KG1 (cell line): ENCODE measurements at regions not wholly inside any gene's neighbourhood (a gene's known extent, or its start where the extent isn't known, plus 50 kb on each side); places are given as distances from the start of the nearest gene placed in this dataset.
"Not testable (repeated sequence)": the region's sequence is repeated elsewhere in the genome, so short reads cannot be mapped to it uniquely, and the experiment has no call there.

ENCODE experiments used
- DNase-seq: peaks from one replicate; lab custom pipeline; 2025; lab: John Stamatoyannopoulos, UW

DNA sequence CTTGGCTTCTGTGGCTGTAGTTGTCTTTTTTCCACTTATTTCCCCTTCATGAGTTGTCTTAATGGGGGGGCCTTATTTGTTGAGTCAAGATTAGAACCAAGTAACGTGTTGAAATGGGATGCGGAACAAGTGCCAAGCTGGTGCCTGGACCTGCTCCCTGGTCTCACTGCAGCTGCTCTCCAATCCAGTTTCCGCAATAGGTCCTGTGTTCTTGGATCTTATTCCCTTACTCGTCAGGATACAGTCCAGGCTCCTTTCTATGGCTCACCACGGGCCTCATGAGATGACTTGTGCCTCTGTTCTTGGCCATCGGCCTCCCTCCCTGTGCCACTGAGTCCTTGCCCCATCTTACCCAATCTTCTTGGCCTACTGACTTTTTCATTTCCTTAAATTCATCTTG is 159.6 kb upstream of the CADM1 start:
- no peak for DNase-seq

DNA sequence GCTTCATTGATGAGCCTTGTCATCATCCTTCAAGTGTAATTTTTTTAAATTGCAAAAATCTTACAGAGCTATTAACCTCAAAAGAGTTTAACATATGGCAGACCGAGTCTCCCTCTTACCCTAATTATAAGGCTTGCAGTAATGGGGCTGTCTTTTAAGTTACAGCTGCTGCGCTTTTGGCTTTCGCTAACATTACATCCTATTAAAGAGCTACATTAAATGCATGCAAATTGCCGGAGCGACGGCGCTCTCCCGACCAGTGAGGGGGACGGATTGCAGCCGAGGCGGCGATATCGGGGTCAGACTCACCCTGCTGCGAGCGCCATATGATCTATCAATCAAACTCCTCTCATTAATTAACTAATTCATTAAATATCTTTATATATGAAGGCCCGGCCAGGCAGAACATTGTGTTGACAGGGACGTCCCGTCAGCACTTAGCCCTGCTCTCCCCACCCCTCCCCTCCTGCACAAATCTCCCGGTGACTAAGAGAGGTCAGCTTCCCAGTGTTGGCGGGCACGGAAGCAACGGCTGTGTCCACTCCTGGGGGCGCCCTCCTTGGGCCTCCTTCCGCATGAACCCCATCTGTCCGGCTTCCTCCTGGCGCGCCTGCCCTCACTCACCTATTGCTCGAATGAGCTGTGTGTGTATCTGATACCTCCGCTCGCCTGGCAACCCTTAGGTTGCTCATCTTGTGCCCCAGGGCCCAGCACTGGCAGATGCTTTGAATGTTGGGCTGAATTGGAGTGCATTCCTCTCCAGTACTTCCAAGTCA is 156.0 kb upstream of the CADM1 start:
- no peak for DNase-seq

DNA sequence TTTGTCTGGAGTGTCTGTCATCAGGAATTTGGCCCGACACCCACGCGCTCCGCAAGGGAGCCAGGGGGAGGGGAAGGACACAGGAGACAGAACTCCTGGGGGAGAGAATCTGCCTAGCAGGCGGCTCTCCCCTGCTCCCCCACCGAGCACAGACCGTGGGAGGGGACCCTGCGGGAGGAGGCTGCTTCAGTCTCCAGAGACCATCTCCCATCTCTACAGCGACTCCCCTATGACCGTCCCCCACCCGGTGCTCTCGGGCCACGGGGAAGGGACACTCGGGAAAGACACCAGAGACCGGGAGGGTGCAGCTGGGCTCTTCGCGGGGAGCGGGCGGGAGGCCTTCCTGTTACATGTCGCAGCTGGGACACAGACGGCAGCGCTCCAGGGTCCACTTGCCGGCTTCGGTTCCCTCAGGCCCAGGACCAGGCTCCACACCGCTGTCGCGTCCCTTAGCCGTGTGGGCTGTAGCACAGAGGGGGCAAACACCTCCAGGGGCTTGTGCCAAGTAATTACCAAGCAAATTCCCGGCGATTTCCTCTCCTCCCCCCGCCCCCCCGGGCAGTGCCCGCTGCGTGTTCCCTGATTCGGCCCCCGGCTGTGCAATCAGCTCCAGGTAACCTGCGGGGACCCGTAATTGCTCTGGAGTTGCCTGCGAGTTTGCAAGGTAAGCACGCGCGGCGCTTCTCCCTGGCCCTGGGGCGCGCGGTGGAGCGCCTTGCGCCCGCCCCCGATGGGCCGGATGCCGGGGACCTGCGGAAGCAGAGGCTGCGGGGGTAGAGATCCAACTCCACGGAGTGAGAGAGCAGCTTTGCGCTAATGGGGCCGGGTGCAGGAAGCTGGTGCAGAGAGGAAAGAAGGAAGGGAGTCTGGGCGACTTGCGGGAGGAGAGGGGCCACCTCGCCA is 155.1 kb upstream of the CADM1 start:
- DNase-seq = no peak

DNA sequence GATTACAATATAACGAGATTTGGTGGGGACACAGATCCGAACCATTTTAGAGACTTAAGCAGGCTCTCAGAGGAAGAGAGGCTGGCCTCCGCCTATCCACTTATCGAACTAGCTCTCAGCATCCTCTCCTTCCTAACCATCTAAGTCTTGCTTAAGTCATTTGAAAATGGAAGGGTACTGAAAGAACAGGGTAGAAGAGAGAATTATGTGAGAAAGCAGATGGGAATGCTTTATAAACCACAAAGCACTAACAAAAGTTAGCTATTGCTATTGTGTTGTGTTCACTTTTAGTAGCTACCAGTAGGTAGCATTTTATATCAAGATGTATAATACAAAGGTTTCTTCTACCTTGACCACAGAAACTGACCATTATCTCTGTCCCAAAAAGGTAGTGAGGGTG is 153.4 kb upstream of the CADM1 start:
- DNase-seq = no peak

DNA sequence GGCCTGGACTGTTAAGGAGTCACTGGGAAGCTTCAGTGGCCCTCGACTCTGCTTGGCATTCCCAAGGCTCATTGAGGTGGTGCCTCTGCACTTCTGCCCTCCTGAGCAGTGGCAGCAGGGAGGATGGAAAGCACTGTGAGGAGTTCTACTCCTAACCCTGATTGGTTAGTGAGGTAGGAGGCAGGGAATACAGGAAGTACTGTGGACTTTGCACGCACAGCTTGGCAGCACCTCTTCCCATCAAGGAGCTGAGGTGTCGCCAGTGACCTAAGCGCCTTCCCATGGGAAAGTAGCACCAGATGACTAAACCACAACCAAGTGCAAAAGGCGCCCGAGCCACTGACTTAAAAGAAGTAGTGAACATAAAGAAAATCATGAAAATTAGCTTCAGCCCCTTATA is 152.5 kb upstream of the CADM1 start:
- DNase-seq = no peak

DNA sequence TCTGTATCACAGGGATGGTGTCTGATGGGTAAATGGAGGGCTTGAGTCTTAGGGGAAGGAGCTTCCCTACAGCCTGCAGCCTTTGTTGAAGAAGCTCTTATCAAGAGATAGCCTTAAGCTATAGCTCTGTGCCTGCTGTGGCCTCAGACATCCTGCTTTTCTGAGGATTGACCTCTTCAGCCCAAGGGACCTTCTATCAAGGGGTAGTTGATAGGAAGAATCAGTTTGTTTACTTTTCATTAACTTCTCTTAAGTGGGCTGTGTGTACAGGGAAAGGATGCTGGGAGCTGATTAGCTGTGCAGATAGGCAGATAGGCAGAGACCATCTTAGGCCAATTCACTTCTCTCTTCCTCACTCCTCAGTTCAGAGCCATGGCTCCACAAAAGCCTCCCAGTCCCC is 151.8 kb upstream of the CADM1 start:
- DNase-seq = no peak

DNA sequence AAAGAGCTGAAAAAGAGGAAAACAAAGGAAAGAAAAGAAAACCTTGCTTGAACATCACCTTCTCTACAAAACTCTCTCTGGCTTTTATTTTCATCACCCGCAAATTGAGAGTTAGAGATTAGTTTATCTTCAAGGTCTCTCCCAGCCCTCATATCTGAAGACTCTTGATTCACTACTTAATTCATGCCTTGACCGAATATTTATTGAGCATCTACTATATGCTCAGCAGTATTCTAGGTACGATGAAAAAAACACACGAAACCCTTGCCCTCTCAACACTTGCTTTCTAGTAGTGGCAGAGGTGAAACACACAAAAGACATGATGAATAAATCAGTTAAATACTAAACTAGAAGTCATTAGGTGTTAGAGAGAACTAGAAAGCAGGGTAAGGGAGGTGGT is 150.6 kb upstream of the CADM1 start:
- DNase-seq = no peak

DNA sequence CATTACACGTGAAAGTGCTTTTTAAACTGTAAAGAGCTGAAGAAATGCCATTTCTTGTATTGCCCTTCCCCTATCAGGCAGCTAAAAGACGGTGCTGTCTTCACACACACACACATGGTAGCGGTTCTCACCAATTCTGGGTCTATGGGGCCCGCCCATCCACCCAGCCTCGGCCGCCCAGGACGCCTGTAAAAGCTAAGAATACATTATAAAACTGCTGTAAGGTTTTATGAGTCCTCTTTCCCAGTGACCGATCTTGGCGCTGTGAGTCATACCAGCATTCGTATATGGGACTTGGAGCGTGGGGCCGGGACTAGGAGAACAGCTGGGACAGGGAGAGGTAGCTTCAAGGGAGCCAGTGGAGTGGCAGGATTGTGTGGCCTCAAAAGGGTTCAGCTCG is 149.7 kb upstream of the CADM1 start:
- no peak for DNase-seq

DNA sequence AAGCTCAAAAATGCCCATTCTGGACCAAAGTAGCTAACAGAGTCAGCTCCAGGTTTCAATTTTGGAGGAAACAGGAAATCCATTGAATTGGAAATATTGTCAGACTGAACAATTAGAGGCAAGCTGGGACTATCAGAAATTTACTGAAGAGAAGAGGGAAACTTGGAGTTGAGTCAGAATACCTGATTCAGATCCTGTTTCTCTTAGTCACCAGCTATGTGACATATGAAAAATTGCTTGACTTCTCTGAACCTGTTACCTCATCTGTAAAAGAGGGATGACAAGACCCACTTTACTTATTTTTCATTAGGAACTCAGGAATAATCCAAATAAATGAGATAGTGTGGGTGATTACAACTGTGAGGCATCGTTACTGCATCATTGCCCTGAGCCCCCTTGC is 148.9 kb upstream of the CADM1 start:
- DNase-seq = no peak

DNA sequence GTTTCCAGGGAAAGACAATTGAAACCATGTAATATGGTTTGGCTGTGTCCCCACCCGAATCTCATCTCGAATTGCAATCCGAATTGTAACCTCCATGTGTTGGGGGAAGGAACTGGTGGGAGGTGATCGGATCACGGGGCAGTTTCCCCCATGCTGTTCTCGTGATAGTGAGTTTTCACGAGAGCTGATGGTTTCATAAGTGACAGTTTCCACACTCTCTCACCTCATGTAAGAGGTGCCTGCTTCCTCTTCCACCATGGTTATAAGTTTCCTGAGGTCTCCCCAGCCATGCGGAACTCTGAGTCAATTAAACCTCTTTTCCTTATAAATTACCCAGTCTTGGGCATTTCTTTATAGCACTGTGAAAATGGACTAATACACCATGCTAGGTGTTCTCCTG is 148.3 kb upstream of the CADM1 start:
- DNase-seq = no peak

DNA sequence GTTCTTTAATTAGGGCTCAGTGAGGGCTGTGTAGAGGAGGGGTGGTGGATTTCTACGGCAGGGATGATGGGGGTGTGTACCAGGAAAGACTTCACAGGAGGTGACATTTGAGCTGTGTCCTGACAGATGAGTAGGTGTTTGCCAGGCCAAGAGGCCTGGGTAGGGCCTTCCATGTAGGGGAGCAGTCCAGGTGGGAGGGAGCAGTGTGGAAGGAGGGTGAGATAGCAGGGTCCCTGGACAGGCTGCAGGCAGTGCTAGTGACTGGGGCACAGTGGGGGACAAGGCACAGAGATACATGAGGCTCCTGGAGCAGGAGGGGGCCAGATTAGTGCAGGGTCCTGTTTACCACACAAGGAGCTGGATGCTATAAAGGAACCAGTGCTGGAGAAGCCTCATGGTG is 147.9 kb upstream of the CADM1 start:
- no peak for DNase-seq

DNA sequence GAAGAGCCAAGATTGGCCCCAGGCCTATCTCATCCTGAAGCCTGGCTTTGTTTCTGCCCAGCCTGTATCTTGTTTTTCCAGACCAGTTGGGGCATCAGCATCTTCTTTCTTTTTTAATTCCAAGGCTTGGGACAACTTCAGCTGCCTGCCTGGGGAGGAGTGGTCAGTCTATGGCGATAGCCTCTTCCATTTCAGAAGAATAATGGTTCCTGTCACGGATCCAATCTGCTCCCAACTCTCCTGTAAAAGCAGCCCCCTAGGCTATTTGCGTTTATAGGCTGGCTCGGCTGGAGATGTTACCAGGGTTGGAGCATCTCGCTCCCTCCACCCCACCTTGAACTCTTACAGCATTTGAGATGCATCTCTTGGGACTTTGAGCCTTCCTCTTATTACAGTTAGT is 145.2 kb upstream of the CADM1 start:
- DNase-seq = no peak

DNA sequence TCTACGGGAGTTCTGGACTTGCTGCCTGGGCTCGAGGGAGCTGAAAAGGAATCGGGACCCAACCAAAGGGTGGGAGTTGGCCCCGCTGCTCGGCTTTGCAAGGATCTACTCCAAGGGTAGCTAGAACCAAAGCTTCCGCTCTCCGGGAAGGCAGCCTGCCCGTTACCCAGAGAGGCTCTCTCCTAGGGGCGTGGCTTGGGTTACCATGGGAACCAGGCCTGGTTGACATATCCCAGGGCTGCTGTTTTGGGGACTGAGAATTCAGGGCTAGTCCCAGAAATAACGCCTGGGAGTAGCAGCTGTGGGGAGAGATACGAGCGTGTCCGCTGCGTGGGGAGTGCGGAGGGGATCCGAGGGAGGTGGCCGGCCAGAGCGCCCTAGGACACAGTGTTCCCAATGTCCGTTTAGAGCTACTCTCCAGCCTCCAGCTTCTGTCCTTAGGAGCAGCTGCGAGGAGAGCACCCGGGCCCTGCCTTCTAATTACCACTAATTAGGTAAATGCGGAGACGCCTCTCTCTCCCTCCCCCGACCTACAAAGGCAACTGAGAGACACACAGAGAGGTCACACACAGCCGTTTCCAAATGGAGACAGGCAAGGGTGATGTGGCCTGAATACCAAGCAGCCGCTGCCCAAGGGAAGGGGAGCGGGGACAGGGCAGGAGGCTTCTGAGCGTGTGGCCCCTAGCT is 141.6 kb upstream of the CADM1 start:
- DNase-seq = no peak

DNA sequence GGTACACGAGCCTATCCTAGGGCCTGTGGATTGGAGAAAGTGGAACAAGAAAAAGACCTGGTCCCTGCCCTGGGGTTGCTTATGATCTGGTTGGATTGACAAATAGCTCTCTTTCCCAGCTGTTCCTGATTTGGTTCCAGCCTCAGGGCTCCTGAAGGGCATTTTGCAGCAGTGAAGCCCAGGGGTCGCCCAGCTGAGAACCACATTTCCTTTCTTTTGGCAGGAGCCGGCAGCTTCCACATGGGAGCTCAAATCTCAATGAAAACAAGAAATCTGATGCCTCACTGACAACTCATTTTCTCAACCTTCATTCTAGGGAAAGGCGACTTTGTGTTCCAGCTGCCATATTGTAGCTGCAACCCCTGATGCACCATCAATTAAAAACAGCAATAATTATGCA is 140.6 kb upstream of the CADM1 start:
- no peak for DNase-seq

DNA sequence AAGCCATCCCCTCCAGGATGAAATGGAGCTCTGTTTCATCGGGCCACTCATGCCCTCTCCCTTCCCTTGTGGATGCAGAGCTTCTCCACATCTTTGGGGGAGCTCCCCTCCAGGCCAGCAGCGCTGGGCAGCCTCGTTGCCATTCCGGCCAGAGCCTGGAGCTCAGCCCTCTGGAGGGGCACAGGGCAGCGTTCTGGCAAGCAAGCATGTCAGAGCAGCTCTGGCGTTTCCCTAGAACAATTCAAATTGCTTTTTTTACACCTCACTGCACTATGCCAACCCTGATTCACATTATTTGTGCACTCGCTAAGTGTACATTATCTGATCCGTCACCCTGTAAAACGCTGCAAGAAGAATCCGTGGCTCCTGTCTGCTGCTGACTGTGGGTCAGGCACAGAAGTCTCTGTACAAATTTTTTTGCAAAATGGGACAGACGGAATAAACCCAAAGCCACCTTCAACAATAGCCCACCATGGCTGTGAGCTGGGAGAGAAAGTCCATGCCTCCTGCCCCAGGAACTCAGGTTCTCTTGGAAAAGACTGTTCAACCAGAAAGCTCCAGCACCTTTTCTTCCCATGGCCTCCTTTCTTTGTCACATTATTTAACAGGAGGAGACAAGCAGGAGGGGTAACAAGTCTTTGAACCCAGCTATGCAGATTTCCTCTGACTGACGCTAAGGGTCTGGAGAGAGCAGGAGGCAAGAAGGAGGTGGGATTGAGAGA is 139.5 kb upstream of the CADM1 start:
- DNase-seq = no peak

DNA sequence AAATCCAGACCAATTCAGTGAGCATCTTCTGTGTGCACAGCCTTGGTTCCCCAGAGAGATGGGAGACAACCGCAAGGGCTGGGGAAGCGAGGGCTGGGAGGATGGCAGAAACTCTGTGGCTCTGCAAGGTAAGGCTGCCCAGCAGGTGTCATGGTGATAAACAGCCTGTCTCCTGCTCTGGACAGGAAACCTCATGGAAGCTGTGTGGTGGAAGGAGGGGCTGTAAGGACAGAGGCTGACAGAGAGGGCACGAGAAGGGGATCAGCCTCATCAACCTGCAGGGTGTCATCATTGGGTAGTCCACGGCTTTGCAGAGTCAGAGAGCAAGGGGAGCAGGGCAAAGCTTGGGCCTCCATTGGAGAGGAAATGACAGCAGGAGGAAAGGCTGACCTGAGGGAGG is 138.4 kb upstream of the CADM1 start:
- no peak for DNase-seq

DNA sequence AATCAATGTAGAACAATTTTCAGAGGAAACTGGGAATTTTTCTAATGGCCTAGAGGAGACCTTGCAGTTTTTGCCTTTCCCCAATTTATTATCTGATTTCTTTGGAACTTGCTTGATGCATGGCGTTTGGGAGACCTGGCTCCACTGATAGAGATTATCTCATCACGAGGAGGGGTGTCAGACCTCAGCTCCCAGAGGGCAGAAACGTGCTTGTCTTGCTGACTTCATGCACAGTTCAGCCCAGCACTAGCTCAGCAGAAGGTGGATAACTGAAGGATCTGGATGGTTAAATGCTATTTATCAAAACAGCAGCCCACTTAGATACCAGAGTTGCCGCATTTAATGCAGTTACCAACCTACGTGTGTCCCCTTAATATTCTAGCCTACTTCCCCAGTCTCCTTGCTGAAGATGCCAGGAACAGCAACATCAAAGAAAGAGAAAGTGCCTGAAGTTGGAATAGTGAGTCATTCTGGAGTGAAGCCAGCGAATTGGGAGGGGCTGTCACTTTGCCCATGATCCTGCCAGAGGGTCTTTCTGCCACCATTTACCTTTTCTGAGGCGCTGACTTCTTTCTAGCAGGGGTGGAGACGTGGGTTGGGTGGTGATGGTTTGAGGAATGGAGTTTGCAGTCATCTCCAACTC is 133.5 kb upstream of the CADM1 start:
- no peak for DNase-seq

DNA sequence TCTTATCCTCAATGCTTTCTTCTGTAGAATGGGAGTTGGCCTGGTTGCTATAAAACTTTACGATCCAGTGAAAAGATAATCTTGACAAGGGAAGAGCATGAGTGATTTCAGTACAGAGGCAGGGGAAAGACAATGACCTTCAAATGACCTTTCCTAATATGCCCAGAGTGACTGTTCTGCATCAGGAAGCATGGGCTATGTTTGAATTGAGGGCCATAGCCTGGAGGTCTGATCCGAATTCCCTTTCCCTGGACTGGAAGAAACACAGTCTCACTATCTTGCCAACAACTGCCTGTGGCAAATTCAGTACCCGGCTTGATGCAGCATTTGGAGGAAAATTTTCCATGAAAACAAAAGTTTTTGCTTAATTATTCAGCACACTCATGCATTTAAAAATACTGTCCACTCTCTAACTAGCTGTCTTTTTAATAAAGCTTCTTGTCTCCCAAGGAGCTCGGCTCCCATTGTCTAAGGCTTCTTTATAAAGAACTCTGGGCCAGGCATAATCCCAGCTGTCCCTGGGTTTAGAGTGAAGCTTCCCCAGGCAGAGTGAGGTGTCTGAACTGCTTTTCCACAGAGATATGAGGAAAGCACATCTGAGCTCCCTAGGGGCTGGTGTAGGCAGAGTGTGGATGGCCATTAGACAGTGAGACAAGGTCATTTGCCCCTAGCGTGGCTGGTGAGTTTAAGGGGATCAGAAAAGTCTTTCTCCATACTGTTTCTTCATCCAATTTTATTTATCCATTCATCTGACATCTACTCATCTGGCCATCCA is 132.7 kb upstream of the CADM1 start:
- DNase-seq = no peak

DNA sequence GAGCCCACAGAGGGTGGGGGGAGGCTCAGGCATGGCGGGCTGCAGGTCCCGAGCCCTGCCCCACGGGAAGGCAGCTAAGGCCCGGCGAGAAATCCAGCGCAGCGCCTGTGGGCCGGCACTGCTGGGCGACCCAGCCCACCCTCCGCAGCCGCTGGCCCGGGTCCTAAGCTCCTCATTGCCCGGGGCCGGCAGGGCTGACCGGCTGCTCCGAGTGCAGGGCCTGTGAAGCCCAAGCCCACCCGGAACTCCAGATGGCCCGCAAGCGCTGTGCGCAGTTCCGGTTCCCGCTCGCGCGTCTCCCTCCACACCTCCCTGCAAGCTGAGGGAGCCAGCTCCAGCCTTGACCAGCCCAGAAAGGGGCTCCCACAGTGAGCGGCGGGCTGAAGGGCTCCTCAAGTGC is 129.8 kb upstream of the CADM1 start:
- DNase-seq = not testable (repeated sequence)

DNA sequence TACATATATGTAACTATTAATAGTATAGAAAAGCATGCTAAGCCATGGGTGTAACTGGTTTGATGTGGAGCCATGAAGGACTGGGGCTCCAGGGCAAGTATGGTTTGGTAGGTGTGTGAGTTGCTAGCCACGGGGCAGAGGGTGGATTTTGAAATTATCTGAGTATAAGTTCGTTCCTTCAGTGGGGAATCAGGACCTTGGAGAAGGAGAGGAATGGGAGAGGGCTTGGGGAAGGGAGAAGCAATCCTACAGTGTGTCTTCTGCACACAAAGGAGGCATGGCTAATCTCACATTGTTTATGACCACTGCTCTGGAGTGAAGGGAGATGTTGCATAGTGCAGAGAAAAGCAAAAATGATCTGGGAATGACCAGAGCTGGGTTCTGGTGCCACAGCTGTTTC is 127.8 kb upstream of the CADM1 start:
- DNase-seq = no peak

DNA sequence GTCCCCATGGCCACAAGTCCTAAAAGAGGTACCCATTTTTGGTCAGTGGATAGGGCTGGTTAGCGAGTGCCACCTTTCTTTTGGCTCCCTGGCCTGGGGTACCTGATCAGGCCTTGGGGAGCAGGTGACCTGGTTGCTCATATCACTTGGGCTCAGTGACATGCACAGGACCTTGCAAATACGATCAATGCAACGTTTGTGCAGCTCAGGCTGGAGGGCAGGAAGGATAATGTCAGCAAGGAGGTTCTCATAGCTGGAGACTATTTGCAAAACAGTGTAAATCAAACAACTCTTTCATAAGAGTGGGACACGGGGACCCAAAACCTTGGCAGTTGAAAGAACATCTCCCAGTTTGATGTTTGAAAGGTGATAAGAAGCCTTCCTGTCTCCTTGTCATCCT is 127.4 kb upstream of the CADM1 start:
- DNase-seq = no peak
